ENCODE measurements at regions not wholly inside any gene's neighbourhood (a gene's known extent, or its start where the extent isn't known, plus 50 kb on each side); places are given as distances from the start of the nearest gene placed in this dataset.
"Not testable (repeated sequence)": the region's sequence is repeated elsewhere in the genome, so short reads cannot be mapped to it uniquely, and the experiment has no call there.

DNA sequence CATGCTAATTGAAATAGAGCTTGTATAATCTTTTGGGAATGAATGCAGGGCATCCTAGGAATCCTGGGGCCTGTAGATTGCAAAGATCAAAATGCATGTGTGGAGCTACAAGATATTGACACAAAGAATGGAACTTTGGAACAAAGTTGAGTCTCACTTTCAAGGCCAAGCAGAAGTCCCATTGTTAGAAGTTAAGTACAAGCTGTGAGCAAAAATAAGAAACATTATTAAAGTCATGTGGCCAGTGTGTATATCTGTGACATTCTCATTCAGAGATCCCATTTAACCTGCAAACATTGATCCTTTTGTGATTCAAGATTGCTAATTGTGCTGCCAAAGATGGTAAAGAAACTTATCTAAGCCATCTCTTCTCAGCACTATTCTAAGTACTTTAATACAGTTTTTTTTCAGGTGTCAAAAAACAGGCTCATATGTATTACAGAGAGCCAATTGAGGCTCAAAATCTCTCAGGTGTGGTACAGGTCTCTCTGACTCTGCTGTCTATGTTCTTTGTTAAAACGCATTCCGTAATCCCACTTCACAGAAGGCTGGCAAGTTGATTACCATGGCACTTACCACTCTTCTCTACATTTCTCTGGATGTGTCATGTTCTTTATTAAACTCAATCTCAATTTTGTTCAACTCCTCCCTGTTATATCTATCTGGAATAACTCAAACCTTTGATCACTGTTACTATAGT lies 704.4 kb upstream of the NEGR1 start:
- Mint-ChIP-seq H3K4me1 (no peaks in the 10 kb centered on the region), H3K4me3 (no peak overlapping the region), H3K27me3 (no peaks in the 10 kb centered on the region), H3K27ac (no peak overlapping the region), H3K9me3 (ENCODE audit: insufficient read depth) (peaks cover 2% of the 10 kb centered on the region)
- CTCF ChIA-PET, result no interaction called here
- no peak for ATAC-seq (ENCODE audit: low read depth)
- Histone ChIP-seq H3K4me1 (ENCODE audit: control insufficient read depth in 2 of 2, insufficient read depth in 2 of 2, low read length in 2 of 2) (no peaks in the 10 kb centered on the region), H3K36me3 (replicated peaks in 1 of 2; ENCODE audit: control extremely low read depth in 1 of 2, control insufficient read depth in 1 of 2, extremely low read depth in 1 of 2, insufficient read depth in 2 of 2, low read length in 1 of 2) (no peaks in the 10 kb centered on the region), H3K4me3 (ENCODE audit: control extremely low read depth in 1 of 5, extremely low read depth in 1 of 5, insufficient read depth in 1 of 5, low read depth in 2 of 5, low read length in 4 of 5) (no peak overlapping the region), H3K79me2 (ENCODE audit: control insufficient read depth, insufficient read depth, low read length) (no peaks in the 10 kb centered on the region), H3K4me2 (replicated peaks; ENCODE audit: low read depth, low read length, poor library complexity, severe bottlenecking) (no peak overlapping the region), H2AFZ (ENCODE audit: insufficient read depth, low read depth, low read length, poor library complexity, severe bottlenecking) (no peak overlapping the region), H3K9me3 (ENCODE audit: control extremely low read depth in 1 of 3, control insufficient read depth in 2 of 3, insufficient read depth in 1 of 3, low read length in 2 of 3) (no peaks in the 10 kb centered on the region), H3K9ac (ENCODE audit: low read length) (no peak overlapping the region), H3K27ac (ENCODE audit: low read length in 2 of 2) (no peak overlapping the region), H3K27me3 (replicated peaks in 1 of 4; ENCODE audit: control extremely low read depth in 1 of 4, control insufficient read depth in 3 of 4, insufficient read depth in 4 of 4, low read length in 3 of 4) (no peaks in the 10 kb centered on the region), H4K20me1 (ENCODE audit: control insufficient read depth, insufficient read depth, low read length, poor library complexity, severe bottlenecking) (no peaks in the 10 kb centered on the region)
- intact Hi-C loops (cut with micrococcal nuclease), result no loop called here
- no peak for DNase-seq
- WGBS (ENCODE audit: insufficient coverage), result 89% methylated on average over 2 of the region's 2 CpGs
- TF ChIP-seq, protein P1, sequence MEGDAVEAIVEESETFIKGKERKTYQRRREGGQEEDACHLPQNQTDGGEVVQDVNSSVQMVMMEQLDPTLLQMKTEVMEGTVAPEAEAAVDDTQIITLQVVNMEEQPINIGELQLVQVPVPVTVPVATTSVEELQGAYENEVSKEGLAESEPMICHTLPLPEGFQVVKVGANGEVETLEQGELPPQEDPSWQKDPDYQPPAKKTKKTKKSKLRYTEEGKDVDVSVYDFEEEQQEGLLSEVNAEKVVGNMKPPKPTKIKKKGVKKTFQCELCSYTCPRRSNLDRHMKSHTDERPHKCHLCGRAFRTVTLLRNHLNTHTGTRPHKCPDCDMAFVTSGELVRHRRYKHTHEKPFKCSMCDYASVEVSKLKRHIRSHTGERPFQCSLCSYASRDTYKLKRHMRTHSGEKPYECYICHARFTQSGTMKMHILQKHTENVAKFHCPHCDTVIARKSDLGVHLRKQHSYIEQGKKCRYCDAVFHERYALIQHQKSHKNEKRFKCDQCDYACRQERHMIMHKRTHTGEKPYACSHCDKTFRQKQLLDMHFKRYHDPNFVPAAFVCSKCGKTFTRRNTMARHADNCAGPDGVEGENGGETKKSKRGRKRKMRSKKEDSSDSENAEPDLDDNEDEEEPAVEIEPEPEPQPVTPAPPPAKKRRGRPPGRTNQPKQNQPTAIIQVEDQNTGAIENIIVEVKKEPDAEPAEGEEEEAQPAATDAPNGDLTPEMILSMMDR (IDR thresholded peaks at IDR 0.05), result no peak
- TF ChIP-seq EZH2 (IDR thresholded peaks at IDR 0.05; ENCODE audit: borderline replicate concordance, insufficient read depth, low read depth, low read length, poor library complexity, severe bottlenecking), result no peak
- POLR2A ChIA-PET, result no interaction called here

DNA sequence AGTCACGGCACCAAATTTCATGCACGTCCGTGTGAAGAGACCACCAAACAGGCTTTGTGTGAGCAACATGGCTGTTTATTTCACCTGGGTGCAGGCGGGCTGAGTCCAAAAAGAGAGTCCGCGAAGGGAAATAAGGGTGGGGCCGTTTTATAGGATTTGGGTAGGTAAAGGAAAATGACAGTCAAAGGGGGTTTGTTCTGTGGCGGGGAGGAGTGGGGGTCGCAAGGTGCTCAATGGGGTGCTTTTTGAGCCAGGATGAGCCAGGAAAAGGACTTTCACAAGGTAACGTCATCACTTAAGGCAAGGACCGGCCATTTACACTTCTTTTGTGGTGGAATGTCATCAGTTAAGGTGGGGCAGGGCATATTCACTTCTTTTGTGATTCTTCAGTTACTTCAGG lies 702.7 kb upstream of the NEGR1 start:
- H2AFZ ChIP-seq (ENCODE audit: insufficient read depth, low read depth, low read length, poor library complexity, severe bottlenecking); DNase-seq; POLR2A ChIA-PET; H3K9ac ChIP-seq (ENCODE audit: low read length); H3K9me3 ChIP-seq (ENCODE audit: control extremely low read depth in 1 of 3, control insufficient read depth in 2 of 3, insufficient read depth in 1 of 3, low read length in 2 of 3); H3K4me1 ChIP-seq (ENCODE audit: control insufficient read depth in 2 of 2, insufficient read depth in 2 of 2, low read length in 2 of 2); H3K9me3 Mint-ChIP-seq (ENCODE audit: insufficient read depth); H3K79me2 ChIP-seq (ENCODE audit: control insufficient read depth, insufficient read depth, low read length); H3K4me1 Mint-ChIP-seq; H4K20me1 ChIP-seq (ENCODE audit: control insufficient read depth, insufficient read depth, low read length, poor library complexity, severe bottlenecking); H3K36me3 ChIP-seq (replicated peaks in 1 of 2; ENCODE audit: control extremely low read depth in 1 of 2, control insufficient read depth in 1 of 2, extremely low read depth in 1 of 2, insufficient read depth in 2 of 2, low read length in 1 of 2); H3K27me3 ChIP-seq (replicated peaks in 1 of 4; ENCODE audit: control extremely low read depth in 1 of 4, control insufficient read depth in 3 of 4, insufficient read depth in 4 of 4, low read length in 3 of 4); H3K27me3 Mint-ChIP-seq; ATAC-seq (ENCODE audit: low read depth); H3K4me3 Mint-ChIP-seq; H3K27ac ChIP-seq (ENCODE audit: low read length in 2 of 2); CTCF ChIA-PET; H3K27ac Mint-ChIP-seq; H3K4me3 ChIP-seq (ENCODE audit: control extremely low read depth in 1 of 5, extremely low read depth in 1 of 5, insufficient read depth in 1 of 5, low read depth in 2 of 5, low read length in 4 of 5); H3K4me2 ChIP-seq (replicated peaks; ENCODE audit: low read depth, low read length, poor library complexity, severe bottlenecking); intact Hi-C loops (cut with micrococcal nuclease): not testable (repeated sequence)
- 81% methylated on average over 7 of the region's 11 CpGs for WGBS (ENCODE audit: insufficient coverage)

DNA sequence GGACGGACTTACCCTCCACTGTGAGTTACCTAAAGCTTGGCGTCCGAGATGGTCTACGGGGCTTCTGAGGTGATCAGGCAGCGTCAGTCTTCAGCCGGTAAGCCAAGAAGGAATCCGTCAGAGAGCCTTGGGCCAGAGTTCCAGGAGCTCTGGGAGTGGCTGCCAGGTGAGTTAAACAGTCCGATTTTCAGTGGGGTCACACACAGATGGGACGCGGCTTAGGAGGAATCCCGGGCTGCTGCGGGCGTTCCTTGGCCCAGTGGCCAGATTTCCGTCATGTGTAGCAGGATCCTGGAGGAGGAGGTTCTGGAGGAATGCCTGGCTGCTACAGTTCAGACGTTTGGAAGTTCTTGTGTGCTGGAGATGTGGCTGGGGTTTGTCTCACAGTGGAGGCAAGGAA lies 700.7 kb upstream of the NEGR1 start:
- H3K9ac ChIP-seq (ENCODE audit: low read length); H3K4me3 Mint-ChIP-seq; H3K4me2 ChIP-seq (replicated peaks; ENCODE audit: low read depth, low read length, poor library complexity, severe bottlenecking); ATAC-seq (ENCODE audit: low read depth); H3K79me2 ChIP-seq (ENCODE audit: control insufficient read depth, insufficient read depth, low read length); H2AFZ ChIP-seq (ENCODE audit: insufficient read depth, low read depth, low read length, poor library complexity, severe bottlenecking); DNase-seq; H3K27ac Mint-ChIP-seq; H3K27me3 Mint-ChIP-seq; H3K9me3 ChIP-seq (ENCODE audit: control extremely low read depth in 1 of 3, control insufficient read depth in 2 of 3, insufficient read depth in 1 of 3, low read length in 2 of 3); H3K9me3 Mint-ChIP-seq (ENCODE audit: insufficient read depth); H3K4me1 Mint-ChIP-seq; H3K27ac ChIP-seq (ENCODE audit: low read length in 2 of 2); POLR2A ChIA-PET; H4K20me1 ChIP-seq (ENCODE audit: control insufficient read depth, insufficient read depth, low read length, poor library complexity, severe bottlenecking); H3K36me3 ChIP-seq (replicated peaks in 1 of 2; ENCODE audit: control extremely low read depth in 1 of 2, control insufficient read depth in 1 of 2, extremely low read depth in 1 of 2, insufficient read depth in 2 of 2, low read length in 1 of 2); intact Hi-C loops (cut with micrococcal nuclease); H3K27me3 ChIP-seq (replicated peaks in 1 of 4; ENCODE audit: control extremely low read depth in 1 of 4, control insufficient read depth in 3 of 4, insufficient read depth in 4 of 4, low read length in 3 of 4); H3K4me1 ChIP-seq (ENCODE audit: control insufficient read depth in 2 of 2, insufficient read depth in 2 of 2, low read length in 2 of 2); CTCF ChIA-PET; H3K4me3 ChIP-seq (ENCODE audit: control extremely low read depth in 1 of 5, extremely low read depth in 1 of 5, insufficient read depth in 1 of 5, low read depth in 2 of 5, low read length in 4 of 5): not testable (repeated sequence)
- 91% methylated on average over 12 of the region's 15 CpGs for WGBS (ENCODE audit: insufficient coverage)

All from B cell (primary cell).